Gastrocnemius medialis (tissue), 4 donors: ENCODE measurements at regions not wholly inside any gene's neighbourhood (a gene's known extent, or its start where the extent isn't known, plus 50 kb on each side); places are given as distances from the start of the nearest gene placed in this dataset.

Source experiments
- ATAC-seq, 2 donors: fragments of 150-250 bp; one replicate each; pipeline ENCODE4 v1.9.1; 2016
- DNase-seq, 2 donors: peaks; one replicate each; pipeline ENCODE4 v3.0.0-alpha.2; 2019
- H3K27ac ChIP-seq, 4 donors: fragments of 200-600 bp; sonication (generic); 1 replicate in 1 of 4; 2 replicates in 3 of 4; pipeline ENCODE4 v1.5.1; 2016 to 2018; ENCODE audit warnings: mild to moderate bottlenecking in 2 of 4, moderate library complexity in 1 of 4
- H3K27me3 ChIP-seq, 3 donors: fragments of 200-600 bp; sonication (generic) in 2 of 3; 1 replicate in 1 of 3; 2 replicates in 2 of 3; pipeline versions ENCODE4 v1.5.1 to v1.6.0; 2016 to 2019; ENCODE audit warnings: mild to moderate bottlenecking in 1 of 3, moderate library complexity in 1 of 3
- H3K36me3 ChIP-seq, 2 donors: fragments of 200-600 bp; sonication (generic) in 1 of 2; one replicate each; pipeline ENCODE4 v1.5.1; 2017 to 2018
- H3K4me1 ChIP-seq, 2 donors: fragments of 200-600 bp; sonication (generic) in 1 of 2; one replicate each; pipeline ENCODE4 v1.5.1; 2016 to 2017; ENCODE audit warnings: mild to moderate bottlenecking in 2 of 2
- H3K4me3 ChIP-seq, 4 donors: fragments of 200-600 bp; sonication (generic) in 3 of 4; 1 replicate in 1 of 4; 2 replicates in 3 of 4; pipeline ENCODE4 v1.5.1; 2016 to 2019; ENCODE audit warnings: mild to moderate bottlenecking in 2 of 4
- H3K9me3 ChIP-seq, 3 donors: fragments of 200-600 bp; sonication (generic) in 2 of 3; 1 replicate in 1 of 3; 2 replicates in 2 of 3; pipeline ENCODE4 v1.5.1; 2016 to 2019
- CTCF ChIP-seq, 5 experiments: fragments of 450-650 bp in 3 of 5; fragments of 200-600 bp in 2 of 5; sonication (generic) in 2 of 5; IDR thresholded peaks in 4 of 5; conservative IDR thresholded peaks in 1 of 5; 1 replicate in 4 of 5; 2 replicates in 1 of 5; pipeline ENCODE4 v1.5.1; 2016 to 2019; ENCODE audit warnings: antibody characterized with exemption in 5 of 5, mild to moderate bottlenecking in 3 of 5, moderate library complexity in 3 of 5
- POLR2A ChIP-seq, 2 donors: fragments of 450-650 bp; IDR thresholded peaks; one replicate each; pipeline ENCODE4 v1.6.1; 2017; ENCODE audit warnings: antibody characterized with exemption in 2 of 2, mild to moderate bottlenecking in 2 of 2, moderate library complexity in 2 of 2
- in situ Hi-C, 4 donors: fragments of 200-750 bp; cut with MboI; loops; one replicate each; pipeline versions ENCODE4 v1.15.0 to v1.8.0; 2017; ENCODE audit warnings: low sequenced_read_pairs in 4 of 4
- intact Hi-C: fragments of 100-400 bp; cut with DNase I; formaldehyde crosslinking; loops from one replicate; pipeline ENCODE4 v1.15.1; 2023; ENCODE audit warnings: low total_unique reads

GRCh38 chr6:92216717-92217116 lies 1202.6 kb downstream of the EPHA7 start:
- in situ Hi-C loops: no loop called here
- H3K4me3 ChIP-seq: no peak overlapping the region
- no peak for DNase-seq

DNA sequence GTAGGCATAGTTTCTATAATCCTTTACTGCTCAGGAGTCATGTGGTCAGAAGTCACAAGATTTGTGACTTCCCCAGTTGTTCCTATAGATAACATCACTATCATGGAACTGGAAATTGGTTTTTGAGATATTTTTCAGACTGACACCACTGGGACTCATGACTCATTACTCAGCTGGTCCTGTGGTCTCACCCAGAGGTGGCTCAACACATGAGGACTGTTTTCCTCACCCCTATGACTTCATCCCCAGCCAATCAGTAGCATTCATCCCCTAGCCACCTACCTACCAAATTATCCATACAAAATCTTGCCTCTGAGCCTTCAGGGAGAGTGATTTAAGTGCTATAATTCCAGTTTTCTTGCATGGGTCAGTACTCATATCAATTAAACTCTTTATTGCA lies 1217.7 kb downstream of the EPHA7 start:
- Histone ChIP-seq H3K36me3 (no peaks in the 10 kb centered on the region), H3K4me3 (no peak overlapping the region), H3K9me3 (no peaks in the 10 kb centered on the region), H3K27me3 (no peaks in the 10 kb centered on the region), H3K27ac (no peak overlapping the region), H3K4me1 (no peaks in the 10 kb centered on the region)
- in situ Hi-C loops (no loop called here), intact Hi-C loops (no loop called here)
- no peak for DNase-seq
- no peak for ATAC-seq
- TF ChIP-seq CTCF (IDR thresholded peaks at IDR 0.05 in 4 of 5, conservative IDR thresholded peaks at IDR 0.05 in 1 of 5) (no peak), POLR2A (IDR thresholded peaks at IDR 0.05) (no peak)

More at GRCh38 chr6:92216717-92217116, 1202.6 kb downstream of the EPHA7 start:
- TF ChIP-seq POLR2A (IDR thresholded peaks at IDR 0.05) (no peak), CTCF (IDR thresholded peaks at IDR 0.05 in 4 of 5, conservative IDR thresholded peaks at IDR 0.05 in 1 of 5) (no peak)
- intact Hi-C loops: no loop called here
- Histone ChIP-seq H3K9me3 (no peaks in the 10 kb centered on the region), H3K4me1 (no peaks in the 10 kb centered on the region), H3K27ac (no peak overlapping the region), H3K36me3 (no peaks in the 10 kb centered on the region), H3K27me3 (no peaks in the 10 kb centered on the region)
- no peak for ATAC-seq

DNA sequence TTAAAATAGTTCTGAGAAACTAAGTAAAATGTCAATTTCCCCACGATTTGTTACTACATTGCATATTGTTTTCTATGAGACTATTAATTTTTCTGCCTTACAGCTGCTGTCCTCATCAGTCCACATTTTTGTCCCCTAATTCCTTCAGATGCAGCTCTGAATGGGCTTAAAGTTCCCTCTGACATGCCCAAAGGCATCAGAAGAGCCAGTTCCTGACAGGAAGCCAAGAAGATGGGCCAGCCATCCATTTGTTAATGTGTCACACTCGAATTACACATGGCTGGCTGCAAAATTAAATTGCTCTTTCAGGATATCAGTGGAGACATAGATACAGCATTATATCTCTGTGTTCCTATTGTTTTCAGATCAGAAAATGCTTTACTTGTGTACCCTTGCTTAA lies 1223.0 kb downstream of the EPHA7 start:
- H3K36me3 ChIP-seq: no peaks in the 10 kb centered on the region
- no peaks in the 10 kb centered on the region for H3K27me3 ChIP-seq
- no peak overlapping the region for H3K4me3 ChIP-seq
- H3K27ac ChIP-seq: no peak overlapping the region
- in situ Hi-C loops (no loop called here), intact Hi-C loops (no loop called here)
- DNase-seq (no peak), ATAC-seq (no peak)
- no peaks in the 10 kb centered on the region for H3K4me1 ChIP-seq
- no peaks in the 10 kb centered on the region for H3K9me3 ChIP-seq
- no peak for TF ChIP-seq POLR2A (IDR thresholded peaks at IDR 0.05)
- no peak for TF ChIP-seq CTCF (IDR thresholded peaks at IDR 0.05 in 4 of 5, conservative IDR thresholded peaks at IDR 0.05 in 1 of 5)

DNA sequence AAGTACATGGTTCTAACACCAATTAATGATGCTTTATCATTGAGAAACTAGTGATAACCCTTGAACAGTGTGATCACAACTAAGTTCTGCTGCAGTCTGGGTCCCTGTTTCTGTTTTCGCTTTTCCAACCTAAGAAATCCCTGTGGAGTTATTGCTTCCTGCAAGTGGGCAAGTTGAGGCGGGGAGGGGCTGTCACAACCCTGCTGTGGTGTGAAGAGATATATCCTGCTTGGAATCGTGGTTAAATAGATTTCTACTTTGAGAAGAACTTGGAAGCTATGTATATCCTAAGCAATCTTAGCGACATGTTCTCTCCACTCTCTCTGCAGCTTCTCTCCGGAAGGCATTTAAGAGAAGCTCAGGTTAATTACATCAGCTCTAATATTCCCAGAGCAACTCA lies 1223.6 kb downstream of the EPHA7 start:
- H3K4me3 ChIP-seq: no peak overlapping the region
- no peak overlapping the region for H3K27ac ChIP-seq
- intact Hi-C loops (no loop called here), in situ Hi-C loops (no loop called here)
- ATAC-seq (no peak), DNase-seq (no peak)
- no peaks in the 10 kb centered on the region for H3K4me1 ChIP-seq
- TF ChIP-seq CTCF (IDR thresholded peaks at IDR 0.05 in 4 of 5, conservative IDR thresholded peaks at IDR 0.05 in 1 of 5): no peak
- TF ChIP-seq POLR2A (IDR thresholded peaks at IDR 0.05): no peak
- H3K27me3 ChIP-seq: no peaks in the 10 kb centered on the region
- H3K36me3 ChIP-seq: no peaks in the 10 kb centered on the region
- no peaks in the 10 kb centered on the region for H3K9me3 ChIP-seq

GRCh38 chr6:92188016-92188415 lies 1231.3 kb downstream of the EPHA7 start:
- Histone ChIP-seq H3K9me3 (no peaks in the 10 kb centered on the region), H3K4me3 (no peak overlapping the region), H3K4me1 (no peaks in the 10 kb centered on the region), H3K27me3 (no peaks in the 10 kb centered on the region), H3K27ac (no peak overlapping the region), H3K36me3 (no peaks in the 10 kb centered on the region)
- no peak for DNase-seq
- in situ Hi-C loops: no loop called here
- TF ChIP-seq CTCF (IDR thresholded peaks at IDR 0.05 in 4 of 5, conservative IDR thresholded peaks at IDR 0.05 in 1 of 5) (no peak), POLR2A (IDR thresholded peaks at IDR 0.05) (no peak)
- ATAC-seq: no peak
- intact Hi-C loops: no loop called here
